HEK293T (cell line): ENCODE measurements at regions not wholly inside any gene's neighbourhood (a gene's known extent, or its start where the extent isn't known, plus 50 kb on each side); places are given as distances from the start of the nearest gene placed in this dataset.

Experiments
- CTCF ChIA-PET: fragments of 350-600 bp; formaldehyde crosslinking; extraction: SDS; loops from one replicate; lab custom pipeline; 2021; ENCODE audit warnings: antibody characterized with exemption, inconsistent platforms; lab: Yijun Ruan, JAX
- POLR2A ChIA-PET: fragments of 350-600 bp; formaldehyde crosslinking; extraction: SDS; loops from one replicate; lab custom pipeline; 2020; ENCODE audit warnings: antibody characterized with exemption, inconsistent platforms; lab: Yijun Ruan, JAX
- DNase-seq: peaks from one replicate; pipeline ENCODE4 v3.0.0; 2012; ENCODE audit warnings: mixed read lengths; ENCODE audit errors: extremely low spot score
- ARNT ChIP-seq: fragments of 450-650 bp; IDR thresholded peaks from 2 replicates; pipeline ENCODE4 v1.6.1; 2017; ENCODE audit warnings: mild to moderate bottlenecking
- CTBP1 ChIP-seq: fragments of 450-650 bp; IDR thresholded peaks from 2 replicates; pipeline ENCODE4 v1.6.1; 2016; ENCODE audit warnings: borderline replicate concordance
- ELF4 ChIP-seq: fragments of 450-650 bp; IDR thresholded peaks from 2 replicates; pipeline ENCODE4 v1.6.1; 2017; ENCODE audit warnings: antibody characterized with exemption
- FOXA1 ChIP-seq: fragments of 450-650 bp; IDR thresholded peaks from 2 replicates; pipeline ENCODE4 v1.6.1; 2016; ENCODE audit warnings: mild to moderate bottlenecking
- HDGF ChIP-seq: fragments of 450-650 bp; IDR thresholded peaks from 2 replicates; pipeline ENCODE4 v1.6.1; 2017; ENCODE audit warnings: antibody characterized with exemption, borderline replicate concordance
- L3MBTL2 ChIP-seq: fragments of 450-650 bp; conservative IDR thresholded peaks from 2 replicates; pipeline ENCODE4 v1.6.1; 2016; ENCODE audit warnings: mild to moderate bottlenecking
- SUZ12 ChIP-seq: fragments of 450-650 bp; IDR thresholded peaks from 2 replicates; pipeline ENCODE4 v1.6.1; 2016; ENCODE audit warnings: mild to moderate bottlenecking
- TARDBP ChIP-seq: fragments of 450-650 bp; IDR thresholded peaks from 2 replicates; pipeline ENCODE4 v1.6.1; 2016
- TF ChIP-seq, protein P1 (sequence below): fragments of 450-650 bp; IDR thresholded peaks from 2 replicates; pipeline ENCODE4 v1.6.1; 2016

DNA sequence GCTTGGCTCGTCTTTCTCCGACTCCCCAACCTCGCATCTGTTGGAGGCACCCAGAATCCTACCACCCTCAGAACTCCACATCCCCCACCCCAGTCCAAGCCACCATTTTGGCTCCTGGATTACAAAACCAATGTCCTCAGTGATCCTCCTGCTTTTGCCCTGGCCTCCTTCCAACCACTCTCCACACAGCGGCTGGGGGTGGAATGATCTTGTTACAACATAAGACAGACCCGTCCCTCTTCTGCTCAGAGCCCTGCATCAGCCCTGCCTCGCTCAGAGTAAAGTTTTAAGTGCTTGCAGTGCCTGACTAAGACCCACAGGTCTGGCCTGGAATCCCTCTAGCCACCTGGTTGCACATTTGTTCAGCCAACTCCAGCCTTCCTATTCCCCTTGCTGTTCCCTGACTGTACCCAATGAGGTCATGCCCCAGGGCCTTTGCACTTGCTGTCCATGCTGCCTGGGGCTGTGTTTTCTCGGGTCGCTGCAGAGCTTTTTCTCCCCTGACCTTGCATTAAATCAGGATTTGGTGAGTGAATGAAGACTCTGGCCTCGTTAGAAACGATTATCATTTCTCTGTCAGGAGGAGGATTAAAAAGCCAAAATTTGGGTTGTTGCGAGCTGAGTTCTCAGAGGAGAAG lies 67.3 kb downstream of the IGF2 start:
- DNase-seq: no peak
- ChIA-PET POLR2A (no interaction called here), CTCF (no interaction called here)
- TF ChIP-seq ARNT (no peak), HDGF (no peak), TARDBP (no peak), ELF4 (no peak), SUZ12 (no peak), FOXA1 (no peak), CTBP1 (no peak), L3MBTL2 (no peak)
- TF ChIP-seq, protein P1, sequence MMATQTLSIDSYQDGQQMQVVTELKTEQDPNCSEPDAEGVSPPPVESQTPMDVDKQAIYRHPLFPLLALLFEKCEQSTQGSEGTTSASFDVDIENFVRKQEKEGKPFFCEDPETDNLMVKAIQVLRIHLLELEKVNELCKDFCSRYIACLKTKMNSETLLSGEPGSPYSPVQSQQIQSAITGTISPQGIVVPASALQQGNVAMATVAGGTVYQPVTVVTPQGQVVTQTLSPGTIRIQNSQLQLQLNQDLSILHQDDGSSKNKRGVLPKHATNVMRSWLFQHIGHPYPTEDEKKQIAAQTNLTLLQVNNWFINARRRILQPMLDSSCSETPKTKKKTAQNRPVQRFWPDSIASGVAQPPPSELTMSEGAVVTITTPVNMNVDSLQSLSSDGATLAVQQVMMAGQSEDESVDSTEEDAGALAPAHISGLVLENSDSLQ: no peak
